Astrocyte of the spinal cord (primary cell): ENCODE measurements at regions not wholly inside any gene's neighbourhood (a gene's known extent, or its start where the extent isn't known, plus 50 kb on each side); places are given as distances from the start of the nearest gene placed in this dataset.

Source experiments
- DNase-seq: peaks from one replicate; pipeline ENCODE4 v3.0.0; 2011; ENCODE audit warnings: low read depth, low spot score
- H3K4me3 ChIP-seq: 2 replicates; pipeline ENCODE4 v1.5.1; 2011; ENCODE audit warnings: low read depth, mild to moderate bottlenecking, low read length, moderate library complexity
- in situ Hi-C: cut with HindIII; loops from 2 replicates; pipeline ENCODE4 v1.10.0; 2017; ENCODE audit warnings: low sequenced_read_pairs
- TF ChIP-seq, protein P1 (sequence below): IDR thresholded peaks from 2 replicates; pipeline ENCODE4 v1.5.1; 2012; ENCODE audit warnings: low read depth, mild to moderate bottlenecking, low read length, inconsistent platforms

DNA sequence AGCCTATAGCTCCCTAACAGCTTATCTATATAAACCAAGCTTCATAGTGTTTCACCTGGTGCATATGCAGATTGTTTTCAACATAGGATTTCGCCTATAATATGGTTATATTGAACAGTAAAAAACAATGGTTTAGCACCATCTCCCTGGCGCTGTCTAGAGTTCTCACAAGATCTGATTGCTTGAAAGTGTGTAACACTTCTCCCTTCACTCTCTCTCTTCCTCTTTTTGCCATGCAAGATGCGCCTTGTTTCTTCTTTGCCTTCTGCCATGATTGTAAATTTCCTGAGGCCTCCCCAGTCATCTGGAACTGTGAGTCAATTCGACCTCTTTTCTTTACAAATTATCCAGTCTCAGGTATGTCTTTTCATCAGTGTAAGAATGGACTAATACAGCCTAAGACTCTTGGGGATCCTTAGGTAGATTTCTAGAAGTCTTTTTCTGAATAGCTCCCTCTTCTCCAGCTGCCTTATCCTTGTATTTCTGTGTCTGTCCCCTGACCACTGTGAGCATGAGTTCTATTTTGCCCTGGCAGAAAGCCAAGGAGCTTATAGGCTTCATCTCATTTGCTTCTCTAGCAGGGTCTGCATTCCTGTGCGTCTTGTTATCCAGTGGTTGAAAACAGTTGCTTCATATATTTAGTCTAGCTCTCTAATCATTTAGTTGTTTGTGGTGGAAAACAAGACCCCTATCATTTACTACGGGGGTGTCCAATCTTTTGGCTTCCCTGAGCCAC, 401.6 kb downstream of the GPD2 start:
- TF ChIP-seq, protein P1, sequence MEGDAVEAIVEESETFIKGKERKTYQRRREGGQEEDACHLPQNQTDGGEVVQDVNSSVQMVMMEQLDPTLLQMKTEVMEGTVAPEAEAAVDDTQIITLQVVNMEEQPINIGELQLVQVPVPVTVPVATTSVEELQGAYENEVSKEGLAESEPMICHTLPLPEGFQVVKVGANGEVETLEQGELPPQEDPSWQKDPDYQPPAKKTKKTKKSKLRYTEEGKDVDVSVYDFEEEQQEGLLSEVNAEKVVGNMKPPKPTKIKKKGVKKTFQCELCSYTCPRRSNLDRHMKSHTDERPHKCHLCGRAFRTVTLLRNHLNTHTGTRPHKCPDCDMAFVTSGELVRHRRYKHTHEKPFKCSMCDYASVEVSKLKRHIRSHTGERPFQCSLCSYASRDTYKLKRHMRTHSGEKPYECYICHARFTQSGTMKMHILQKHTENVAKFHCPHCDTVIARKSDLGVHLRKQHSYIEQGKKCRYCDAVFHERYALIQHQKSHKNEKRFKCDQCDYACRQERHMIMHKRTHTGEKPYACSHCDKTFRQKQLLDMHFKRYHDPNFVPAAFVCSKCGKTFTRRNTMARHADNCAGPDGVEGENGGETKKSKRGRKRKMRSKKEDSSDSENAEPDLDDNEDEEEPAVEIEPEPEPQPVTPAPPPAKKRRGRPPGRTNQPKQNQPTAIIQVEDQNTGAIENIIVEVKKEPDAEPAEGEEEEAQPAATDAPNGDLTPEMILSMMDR, result no peak
- in situ Hi-C loops, result no loop called here
- no peak overlapping the region for H3K4me3 ChIP-seq
- no peak for DNase-seq

DNA sequence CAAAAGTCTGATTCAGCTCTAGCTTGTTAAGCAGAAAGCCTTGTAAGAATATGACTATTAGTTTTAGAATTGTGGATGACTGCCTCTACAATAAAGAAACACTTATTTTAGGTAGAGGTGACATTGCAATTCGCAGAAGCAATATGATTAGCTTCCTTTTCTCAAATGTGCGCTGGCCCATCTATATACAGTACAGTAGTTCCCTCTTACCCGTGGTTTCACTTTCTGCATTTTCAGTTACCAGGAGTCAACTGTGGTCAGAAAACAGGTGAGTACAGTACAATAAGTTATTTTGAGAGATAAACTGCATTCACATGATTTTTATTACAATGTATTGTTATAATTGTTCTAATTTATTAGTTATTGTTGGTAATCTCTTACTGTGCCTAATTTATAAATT, 405.1 kb downstream of the GPD2 start:
- DNase-seq, result no peak
- in situ Hi-C loops, result no loop called here
- TF ChIP-seq, protein P1, result no peak
- H3K4me3 ChIP-seq, result no peak overlapping the region

DNA sequence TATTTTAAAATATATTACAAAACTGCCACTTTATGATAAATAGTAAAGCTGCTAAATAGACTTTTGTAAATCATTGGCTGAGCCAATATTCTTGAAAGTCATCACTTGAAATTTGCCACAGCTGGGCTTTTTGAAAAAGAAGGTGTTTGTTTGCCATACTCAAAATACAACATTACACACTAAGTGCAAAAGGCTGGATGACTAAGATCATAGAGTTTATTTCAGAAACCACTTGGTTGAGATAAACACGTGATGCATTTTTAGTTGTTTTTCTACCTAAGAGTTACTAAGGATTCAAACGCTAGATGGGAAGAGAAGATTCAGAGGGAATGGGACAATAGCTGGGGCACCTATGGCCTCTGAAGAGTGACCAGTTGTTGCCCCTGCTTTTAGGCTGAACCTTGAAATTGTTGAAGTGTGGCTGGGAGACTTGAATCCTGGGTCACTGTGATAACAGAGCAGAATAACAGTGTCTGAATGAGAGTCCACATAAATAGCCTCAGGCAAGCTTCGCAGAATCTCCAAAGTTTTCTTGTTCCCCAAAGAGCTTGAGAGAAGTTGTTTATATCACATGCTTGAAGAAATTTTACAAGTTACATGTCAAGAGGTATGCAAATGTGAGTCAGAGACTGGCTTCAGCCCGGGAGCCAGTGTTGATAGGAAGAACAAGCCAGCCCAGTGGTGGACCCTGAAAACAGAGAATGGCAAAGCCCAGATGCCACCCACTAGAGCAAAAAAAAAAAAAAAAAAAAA, 409.8 kb downstream of the GPD2 start:
- in situ Hi-C loops, result no loop called here
- no peak for DNase-seq
- TF ChIP-seq, protein P1, result no peak
- no peak overlapping the region for H3K4me3 ChIP-seq

DNA sequence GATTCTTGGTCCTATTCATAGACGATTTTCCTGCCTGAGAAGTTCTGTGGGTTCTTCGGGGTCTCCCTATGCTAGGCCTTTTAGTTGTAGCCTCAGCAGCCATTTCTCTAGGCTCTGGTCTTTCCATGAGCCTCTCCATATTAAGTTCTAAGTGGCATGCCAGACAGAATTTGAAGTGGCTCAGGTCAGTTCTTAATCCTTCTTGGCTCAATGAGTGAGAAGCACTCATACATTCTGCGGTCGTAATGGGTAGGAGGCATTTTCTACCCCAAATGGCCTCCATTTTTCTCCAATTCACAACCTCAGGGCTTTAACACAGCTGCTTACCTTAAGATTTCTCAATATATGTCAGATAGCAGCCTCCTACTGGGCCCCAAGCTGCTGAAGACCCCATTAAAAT, 405.3 kb upstream of the GALNT5 start:
- in situ Hi-C loops, result no loop called here
- no peak for DNase-seq
- H3K4me3 ChIP-seq, result no peak overlapping the region
- TF ChIP-seq, protein P1, result no peak

DNA sequence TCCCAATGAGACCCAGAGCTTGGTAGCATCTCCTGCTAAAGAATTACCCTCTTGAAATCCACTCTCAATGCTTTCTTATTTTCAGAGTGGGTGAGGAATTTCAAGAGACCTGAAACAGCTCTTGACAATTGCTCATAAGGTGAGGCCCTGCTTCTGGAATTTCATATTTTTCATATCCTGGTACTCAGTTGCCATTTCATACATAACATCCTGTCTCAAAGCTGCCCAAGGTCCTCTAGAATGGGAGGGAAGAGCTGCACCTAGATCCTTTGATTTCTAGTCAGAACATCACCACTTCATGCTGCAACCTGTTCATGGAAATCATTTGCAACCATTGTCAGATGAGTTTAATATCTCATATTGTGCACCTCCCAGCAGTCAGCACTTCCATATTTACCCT, 404.8 kb upstream of the GALNT5 start:
- DNase-seq, result no peak
- TF ChIP-seq, protein P1, result no peak
- no peak overlapping the region for H3K4me3 ChIP-seq
- in situ Hi-C loops, result no loop called here

DNA sequence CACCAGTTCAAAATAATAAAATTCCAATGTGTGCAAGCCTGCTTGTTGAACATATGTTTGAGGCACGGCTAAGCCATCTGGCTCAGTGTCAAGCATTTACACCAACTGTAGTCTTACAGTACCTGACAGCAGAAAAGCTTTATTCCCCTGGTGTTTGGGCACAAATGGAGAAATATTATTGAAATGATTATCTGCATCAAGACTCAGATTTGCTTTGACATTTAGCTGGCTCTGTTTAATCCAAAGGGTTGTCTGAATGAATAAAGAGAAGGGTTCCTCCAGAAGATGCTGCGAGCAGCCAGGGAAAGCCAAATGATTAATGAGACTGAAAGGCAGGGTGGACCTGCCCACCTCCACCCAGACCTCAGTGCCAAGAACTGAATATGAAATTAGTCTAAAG, 393.2 kb upstream of the GALNT5 start:
- in situ Hi-C loops, result no loop called here
- DNase-seq, result no peak
- TF ChIP-seq, protein P1, result no peak
- H3K4me3 ChIP-seq, result no peak overlapping the region
